ENCODE measurements at regions not wholly inside any gene's neighbourhood (a gene's known extent, or its start where the extent isn't known, plus 50 kb on each side); places are given as distances from the start of the nearest gene placed in this dataset.

DNA sequence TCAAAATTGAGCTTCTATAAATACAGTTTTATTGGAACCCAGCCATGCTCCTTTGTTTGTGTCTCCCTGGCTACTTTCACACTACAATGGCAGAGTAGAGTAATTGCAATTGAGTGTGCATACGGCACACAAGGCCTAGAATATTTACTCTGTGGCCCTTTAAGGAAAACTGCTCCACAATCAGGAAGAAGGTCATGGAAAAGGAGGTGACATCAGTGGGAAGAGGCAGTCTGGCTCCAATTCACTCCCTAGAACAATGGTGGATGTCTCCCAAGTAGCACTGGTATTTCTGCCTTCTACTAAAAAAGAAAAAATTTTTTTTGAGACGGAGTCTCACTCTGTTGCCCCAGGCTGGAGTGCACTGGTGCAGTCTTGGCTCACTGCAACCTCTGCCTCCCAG, 51.3 kb downstream of the KRTAP19-8 start:
- DNase-seq = no peak

DNA sequence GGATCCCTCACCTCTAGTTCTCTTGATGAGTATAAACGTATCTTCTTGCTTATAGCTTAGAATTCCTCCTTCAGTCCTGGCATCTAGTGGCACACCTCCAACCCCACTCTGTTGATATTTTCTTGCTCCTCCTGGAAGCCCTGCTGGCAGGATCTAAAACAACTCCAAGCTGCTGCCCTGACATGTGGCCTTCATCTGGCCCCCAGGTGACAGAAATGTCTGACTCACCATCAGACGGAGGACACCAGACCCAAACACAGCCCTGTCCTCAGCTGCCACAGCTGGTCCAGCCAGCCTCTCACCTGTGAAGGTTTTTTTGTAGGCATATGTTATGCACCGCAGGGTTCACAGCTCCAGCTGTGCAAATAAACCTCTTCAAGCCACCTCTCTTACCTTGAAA, 53.4 kb downstream of the KRTAP19-8 start:
- DNase-seq = no peak

DNA sequence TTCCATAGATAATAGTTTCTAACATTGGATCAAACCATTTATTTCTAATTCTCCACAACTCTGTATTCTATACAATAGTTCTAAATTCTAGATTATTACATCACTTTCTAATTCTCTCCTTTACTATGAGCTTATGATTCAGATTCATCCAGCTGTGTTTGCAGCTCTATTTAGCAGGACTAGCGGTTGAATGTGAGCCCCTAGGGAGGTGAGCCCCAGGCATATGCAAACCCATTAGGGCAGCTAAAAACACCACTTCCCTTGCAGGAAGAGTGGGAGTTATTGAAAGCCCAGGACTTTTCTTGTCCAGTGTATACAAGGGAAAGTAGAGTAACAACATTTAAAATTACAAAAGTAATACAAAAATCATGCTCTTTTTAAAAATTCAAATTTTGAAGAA, 56.9 kb downstream of the KRTAP19-8 start:
- DNase-seq = no peak

DNA sequence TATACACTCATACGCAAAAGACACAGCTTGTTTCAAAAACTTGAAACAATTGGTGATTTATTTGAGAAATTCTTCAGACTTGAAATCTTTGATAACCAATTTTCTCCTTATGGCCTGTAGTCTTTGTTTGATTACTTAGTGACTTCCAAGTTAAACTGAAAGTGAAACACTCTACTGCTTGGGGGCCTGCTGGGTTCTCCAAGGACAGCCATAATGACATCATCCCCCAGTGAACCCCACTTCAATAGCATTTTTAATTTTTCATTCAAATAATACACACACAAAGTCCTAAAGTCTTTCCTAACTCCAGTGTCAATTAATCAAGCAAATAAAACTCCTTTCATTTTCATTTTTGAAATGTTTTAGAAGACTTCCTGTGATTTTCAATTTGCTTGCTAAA, 59.2 kb downstream of the KRTAP19-8 start:
- peak in 2 of 5 experiments; percentile 2 to 68 for DNase-seq

DNA sequence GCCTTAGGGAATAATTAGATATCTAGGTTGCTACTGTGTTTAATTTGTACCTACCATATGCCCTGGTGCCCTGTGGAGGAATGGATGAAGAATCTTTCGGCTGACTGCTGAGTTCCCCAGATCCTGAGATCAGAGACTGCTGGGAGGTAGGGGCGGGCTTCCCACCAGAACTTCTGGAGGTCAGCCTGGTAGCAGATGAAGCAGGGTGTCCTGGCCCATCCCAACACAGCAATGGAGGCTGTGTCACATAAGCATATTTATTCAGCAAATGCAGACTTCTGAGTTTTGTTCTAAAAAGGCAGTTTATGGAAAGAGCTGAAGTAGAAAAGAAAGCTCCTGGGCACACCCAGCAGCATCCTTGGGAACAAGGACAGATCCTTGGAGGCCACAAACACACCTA, 74.0 kb downstream of the KRTAP19-8 start:
- DNase-seq = no peak

DNA sequence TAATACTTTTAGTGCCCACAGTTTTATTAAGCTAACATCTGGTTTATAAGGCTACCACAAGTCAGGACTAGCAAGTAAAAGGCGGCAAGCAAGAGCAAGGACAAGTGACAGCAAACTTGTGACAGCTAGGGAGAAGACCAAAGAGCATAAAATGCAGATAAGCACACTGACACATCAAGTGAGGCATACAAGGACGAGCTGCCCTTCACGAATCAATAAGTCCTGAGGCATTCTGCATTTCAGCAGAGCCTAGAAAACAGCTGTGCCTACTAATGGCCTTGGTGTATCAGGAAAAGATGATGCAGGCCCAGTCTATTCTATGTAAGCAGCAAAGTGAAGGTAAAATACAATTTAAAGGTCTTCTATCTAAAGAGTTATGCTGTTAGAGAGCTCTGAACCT, 74.8 kb downstream of the KRTAP19-8 start:
- no peak for DNase-seq

DNA sequence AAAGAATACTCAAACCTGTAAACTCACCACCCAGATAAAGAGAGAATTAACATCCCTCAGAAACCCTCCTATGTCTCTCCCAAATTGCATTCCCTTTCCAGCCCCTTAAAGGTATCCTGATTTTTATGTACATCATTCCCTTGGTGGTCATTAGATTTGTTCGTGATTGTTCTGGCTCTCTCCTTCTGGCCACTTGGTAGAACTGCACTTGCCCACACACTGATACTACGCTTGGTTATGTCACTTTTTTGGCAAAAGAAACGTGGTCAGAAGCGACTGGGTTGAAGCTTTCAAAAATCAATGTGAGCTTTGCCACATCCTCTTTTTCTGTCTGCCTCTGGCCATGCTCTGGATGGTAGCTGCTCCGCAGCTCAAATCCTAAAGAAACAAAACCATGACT, 76.3 kb downstream of the KRTAP19-8 start:
- DNase-seq = no peak

DNA sequence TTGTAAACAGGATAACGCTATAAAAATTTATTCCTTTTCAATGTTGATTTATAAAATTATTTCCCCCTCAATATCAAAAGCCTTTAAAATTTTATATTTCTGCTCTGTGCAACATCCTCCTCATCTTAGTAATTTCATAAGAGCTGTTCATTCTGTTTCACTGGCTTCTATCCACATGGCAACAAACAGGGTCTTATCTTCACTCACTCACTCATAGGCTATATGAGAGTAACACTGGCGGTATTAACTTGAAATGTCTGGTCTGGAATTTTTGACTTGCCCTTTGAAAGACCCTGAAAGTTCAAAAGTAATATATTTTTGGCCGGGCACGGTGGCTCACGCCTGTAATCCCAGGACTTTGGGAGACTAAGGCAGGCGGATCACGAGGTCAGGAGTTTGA, 77.4 kb upstream of the KRTAP11-1 start:
- no peak for DNase-seq

DNA sequence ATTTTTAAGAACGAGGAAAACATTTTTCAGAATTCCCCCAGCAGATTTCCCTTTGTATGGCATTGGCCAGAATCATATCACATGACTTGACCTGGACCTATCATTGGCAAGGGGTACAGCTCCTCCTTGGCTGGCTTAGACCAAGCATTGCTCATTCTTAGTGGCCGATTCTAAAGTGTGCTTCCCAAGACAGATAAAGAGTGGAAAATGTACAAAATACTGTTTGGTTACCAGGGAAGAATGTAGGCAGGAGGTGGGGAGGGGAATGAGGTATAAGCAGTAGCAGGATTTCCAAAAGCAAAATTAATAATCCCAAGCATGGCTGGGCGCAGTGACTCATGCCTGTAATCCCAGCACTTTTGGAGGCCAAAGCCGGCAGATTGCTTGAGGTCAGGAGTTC, 75.6 kb upstream of the KRTAP11-1 start:
- no peak for DNase-seq

DNA sequence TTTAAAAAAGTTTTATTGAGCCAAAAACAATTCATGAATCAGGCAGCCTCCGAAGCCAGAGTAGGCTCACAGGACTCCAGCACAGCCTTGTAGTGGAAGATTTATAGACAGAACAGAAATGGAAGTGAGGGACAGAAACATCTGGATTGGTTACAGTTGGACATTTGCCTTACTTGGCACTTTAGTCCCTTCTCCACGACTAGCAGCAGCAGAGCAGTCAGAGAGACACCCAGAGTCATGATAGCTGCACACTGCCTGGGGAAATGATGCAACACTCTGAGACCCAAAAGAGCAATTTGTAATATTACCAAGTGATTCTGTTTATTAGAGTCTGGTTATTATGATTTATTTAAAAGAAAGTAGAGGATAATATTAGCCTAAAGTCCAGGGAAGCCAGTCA, 72.2 kb upstream of the KRTAP11-1 start:
- no peak for DNase-seq

DNA sequence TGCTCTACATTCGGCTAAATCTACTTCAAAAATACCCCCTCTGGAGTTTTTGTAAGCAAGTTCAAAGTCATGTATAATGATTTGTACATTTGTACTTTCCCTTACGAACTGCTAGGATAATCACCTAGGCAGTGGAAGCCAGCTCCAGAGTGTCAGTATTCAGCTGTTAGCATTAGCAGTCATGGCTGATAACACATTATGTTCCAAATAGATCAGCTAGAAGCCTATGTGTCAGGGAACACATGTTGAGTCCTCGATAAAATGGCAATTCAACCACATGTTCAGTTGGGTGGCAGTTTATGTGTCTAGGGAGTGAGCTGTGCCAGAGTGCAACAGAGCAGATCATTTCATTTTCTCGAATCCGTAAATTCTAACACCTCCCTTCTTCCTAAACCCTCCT, 65.8 kb upstream of the KRTAP11-1 start:
- DNase-seq = no peak

DNA sequence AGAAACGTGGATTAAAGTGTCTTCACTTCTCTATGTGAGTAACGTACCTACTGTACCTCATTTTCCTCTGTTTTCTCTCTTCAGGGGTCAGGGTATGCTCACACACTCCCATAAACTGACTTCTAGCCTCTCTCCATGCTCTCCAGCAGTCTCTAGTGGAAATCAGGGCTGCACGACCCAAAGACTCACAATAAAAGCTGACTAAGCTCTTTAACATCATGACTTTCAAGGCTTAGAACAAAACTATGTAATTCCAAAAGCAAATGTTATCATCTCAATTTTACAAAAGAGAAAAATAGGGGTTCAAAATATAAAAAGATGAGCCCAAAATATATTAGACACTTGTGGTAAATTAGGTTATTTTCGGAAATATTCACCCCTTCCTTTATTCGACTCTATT, 62.5 kb upstream of the KRTAP11-1 start:
- no peak for DNase-seq

DNA sequence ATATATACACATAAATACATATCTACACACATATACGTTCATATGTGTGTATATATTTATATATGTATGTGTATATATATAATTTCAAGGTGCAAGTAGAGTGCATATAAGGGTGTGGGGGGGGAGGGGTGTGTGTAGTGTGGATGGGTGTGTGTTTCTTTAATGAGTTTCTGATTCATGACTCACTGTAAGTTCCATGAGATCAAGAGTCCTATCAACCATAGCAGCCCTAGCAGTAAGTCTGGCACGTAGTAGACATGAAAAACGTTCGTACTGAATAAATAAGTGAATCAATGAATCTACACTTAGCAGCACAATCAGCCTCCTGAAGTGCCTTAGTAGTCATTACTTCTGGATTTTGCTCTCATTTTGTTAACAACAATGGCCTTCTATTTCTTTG, 61.9 kb upstream of the KRTAP11-1 start:
- DNase-seq = no peak

DNA sequence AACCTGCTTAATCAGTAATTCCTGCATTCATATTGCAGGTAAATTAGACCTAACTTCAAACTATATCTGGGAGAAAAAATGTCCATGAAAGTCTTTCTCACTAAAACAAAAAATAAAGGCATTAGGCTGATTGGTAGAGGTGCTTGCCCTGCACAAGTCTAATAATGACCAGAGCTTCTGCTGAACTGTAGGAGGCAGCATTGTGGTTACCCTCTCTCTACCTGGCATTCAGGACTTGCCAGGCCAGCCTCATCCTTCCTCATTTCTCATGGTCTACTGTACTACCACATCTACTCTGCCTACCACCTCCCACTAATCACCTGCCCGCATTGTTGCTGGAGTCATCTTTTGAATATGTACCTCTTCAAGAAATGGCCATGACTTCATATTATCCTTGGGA, 60.8 kb upstream of the KRTAP11-1 start:
- no peak for DNase-seq

DNA sequence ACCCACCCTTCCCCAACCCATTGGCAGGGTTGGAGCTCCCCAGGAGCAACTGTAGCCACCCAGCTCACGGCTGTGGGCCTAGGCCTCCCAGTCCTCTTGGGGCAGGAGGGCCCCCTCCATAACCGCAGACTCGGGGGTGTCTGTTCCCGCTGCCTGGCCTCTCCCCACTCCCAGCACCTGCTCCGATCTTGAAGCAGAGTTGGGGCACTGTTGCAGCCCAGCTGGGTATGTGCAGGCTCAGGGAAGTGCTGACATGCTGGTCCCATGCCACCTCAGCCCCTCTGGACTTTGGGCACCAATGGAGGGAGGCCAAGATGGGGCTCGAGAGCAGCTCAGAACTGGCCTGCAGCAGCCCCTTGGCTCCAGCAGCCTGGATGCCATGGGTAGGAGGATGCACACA, 54.8 kb upstream of the KRTAP11-1 start:
- DNase-seq = no peak

DNA sequence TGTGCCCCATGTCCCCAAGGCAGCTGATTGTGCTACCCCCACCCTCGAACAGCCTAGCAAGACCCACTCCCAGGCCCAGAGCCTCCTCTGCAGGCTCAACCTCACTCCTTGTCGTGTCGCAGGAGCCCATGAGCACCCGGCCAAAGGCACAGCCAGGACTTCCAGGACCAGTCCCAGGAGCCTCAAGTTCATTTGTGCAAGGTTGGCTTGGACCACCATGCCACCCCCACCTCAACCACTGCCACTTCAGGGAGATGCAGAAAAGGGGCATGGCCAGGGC, 54.4 kb upstream of the KRTAP11-1 start:
- DNase-seq = no peak

DNA sequence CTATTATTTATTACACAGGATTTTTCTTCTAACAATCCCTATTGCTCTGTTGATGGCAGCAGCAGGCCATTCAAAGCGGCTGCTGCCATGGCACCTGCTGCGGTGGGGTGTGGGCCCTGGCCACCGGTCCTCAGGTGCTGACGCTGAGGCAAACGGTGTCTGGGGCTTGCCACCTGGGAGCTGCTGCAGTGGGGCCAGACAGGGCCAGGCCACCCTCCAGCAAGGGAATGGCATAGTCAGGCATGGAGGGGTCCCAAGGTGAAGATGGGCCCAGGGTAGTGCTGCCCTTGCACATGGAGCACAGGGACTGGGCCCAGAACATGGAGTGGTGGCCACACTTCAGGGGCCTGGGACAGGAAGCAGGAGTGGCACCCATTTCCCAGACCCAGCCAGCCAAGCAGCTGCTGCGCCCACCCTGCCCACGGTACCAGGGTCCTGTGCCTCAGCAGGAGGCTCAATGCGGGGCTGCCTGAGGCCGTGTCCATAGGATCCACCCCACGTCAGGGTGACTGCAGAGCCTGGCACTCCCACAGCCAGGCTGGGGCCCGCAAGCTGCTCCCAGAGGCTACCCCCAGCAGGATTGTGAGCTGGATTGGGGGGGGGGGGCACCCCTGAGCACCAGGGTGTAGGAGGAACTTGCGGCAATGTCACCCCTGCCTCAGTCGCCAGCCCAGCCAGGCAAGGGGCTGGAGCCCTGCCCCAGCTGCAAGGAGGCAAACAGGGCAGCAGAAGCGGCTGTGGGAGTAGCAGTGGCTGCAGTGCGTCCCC, 53.9 kb upstream of the KRTAP11-1 start:
- DNase-seq = no peak

DNA sequence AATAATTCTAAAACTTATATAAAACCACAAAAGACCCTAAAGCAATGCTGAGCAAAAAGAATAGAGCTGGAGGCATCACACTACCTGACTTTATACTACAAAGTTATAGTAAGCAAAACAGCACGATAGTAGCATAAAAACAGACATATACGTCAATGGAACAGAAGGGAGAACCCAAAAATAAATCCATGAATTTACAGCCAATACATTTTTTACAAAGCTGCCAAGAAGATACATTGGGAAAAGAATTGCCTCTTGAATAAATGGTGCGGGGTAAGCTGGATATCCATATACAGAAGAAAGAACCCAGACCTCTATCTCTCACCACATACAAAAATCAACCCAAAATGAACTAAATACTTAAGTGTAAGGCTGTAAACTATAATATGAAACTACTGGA, 51.3 kb upstream of the KRTAP11-1 start:
- no peak for DNase-seq
